HepG2 (cell line): ENCODE measurements at regions not wholly inside any gene's neighbourhood (a gene's known extent, or its start where the extent isn't known, plus 50 kb on each side); places are given as distances from the start of the nearest gene placed in this dataset.
A peak's percentile ranks its signal among the peaks of the same experiment; 100 is the strongest.

Experiments
- ATF7-NPFF ChIP-seq: sonication (generic); formaldehyde crosslinking; IDR thresholded peaks from 2 replicates; pipeline ENCODE4 v1.8.1; 2023; ENCODE audit warnings: mild to moderate bottlenecking, low read depth, missing genetic modification reagents, moderate library complexity
- ATRX ChIP-seq: sonication (generic); formaldehyde crosslinking; IDR thresholded peaks from 2 replicates; pipeline ENCODE4 v1.4.0; 2020; ENCODE audit warnings: missing genetic modification reagents, borderline replicate concordance
- E2F1 ChIP-seq: sonication (generic); formaldehyde crosslinking; IDR thresholded peaks from 2 replicates; pipeline ENCODE4 v1.5.0; 2020; ENCODE audit warnings: missing genetic modification reagents
- ELF3 ChIP-seq: IDR thresholded peaks from 2 replicates; pipeline ENCODE4 v1.6.1; 2016; ENCODE audit warnings: missing genetic modification reagents, missing compliant biosample characterization
- KLF15 ChIP-seq: sonication (generic); formaldehyde crosslinking; IDR thresholded peaks from 2 replicates; pipeline ENCODE4 v1.8.1; 2023; ENCODE audit warnings: borderline replicate concordance, mild to moderate bottlenecking, inconsistent platforms, missing genetic modification reagents, mixed read lengths
- MAF1 ChIP-seq: sonication (generic); formaldehyde crosslinking; IDR thresholded peaks from 2 replicates; pipeline ENCODE4 v1.5.0; 2020; ENCODE audit warnings: missing genetic modification reagents, borderline replicate concordance
- MEIS1 ChIP-seq: sonication (generic); formaldehyde crosslinking; IDR thresholded peaks from 2 replicates; pipeline ENCODE4 v1.9.0; 2021; ENCODE audit warnings: mild to moderate bottlenecking, missing genetic modification reagents, moderate library complexity, borderline replicate concordance
- PAF1 ChIP-seq: IDR thresholded peaks from 2 replicates; pipeline ENCODE4 v1.6.1; 2016; ENCODE audit warnings: missing genetic modification reagents, missing compliant biosample characterization
- POGZ ChIP-seq: sonication (generic); formaldehyde crosslinking; IDR thresholded peaks from 2 replicates; pipeline ENCODE4 v1.4.0; 2020; ENCODE audit warnings: mild to moderate bottlenecking, missing genetic modification reagents
- REXO4 ChIP-seq: sonication (generic); formaldehyde crosslinking; IDR thresholded peaks from 2 replicates; pipeline ENCODE4 v1.8.0; 2022; ENCODE audit warnings: missing genetic modification reagents, mild to moderate bottlenecking, borderline replicate concordance
- SP5 ChIP-seq: IDR thresholded peaks from 2 replicates; pipeline ENCODE4 v1.6.1; 2016; ENCODE audit warnings: low read depth, borderline replicate concordance
- ZBTB10 ChIP-seq: sonication (generic); formaldehyde crosslinking; IDR thresholded peaks from 2 replicates; pipeline ENCODE4 v1.4.0; 2020; ENCODE audit warnings: missing genetic modification reagents, borderline replicate concordance
- ZNF101 ChIP-seq: sonication (generic); formaldehyde crosslinking; IDR thresholded peaks from 2 replicates; pipeline ENCODE4 v1.4.0; 2020; ENCODE audit warnings: mild to moderate bottlenecking, low read depth, missing genetic modification reagents, borderline replicate concordance
- ZNF121 ChIP-seq: sonication (generic); formaldehyde crosslinking; IDR thresholded peaks from 2 replicates; pipeline ENCODE4 v1.5.0; 2020; ENCODE audit warnings: mild to moderate bottlenecking, missing genetic modification reagents
- ZNF18 ChIP-seq: sonication (generic); formaldehyde crosslinking; IDR thresholded peaks from 2 replicates; pipeline ENCODE4 v1.8.0; 2022; ENCODE audit warnings: mild to moderate bottlenecking, missing genetic modification reagents; ENCODE audit not compliant: insufficient replicate concordance
- ZNF232 ChIP-seq: sonication (generic); formaldehyde crosslinking; IDR thresholded peaks from 2 replicates; pipeline ENCODE4 v1.4.0; 2020; ENCODE audit warnings: missing genetic modification reagents, borderline replicate concordance
- ZNF33B ChIP-seq: sonication (generic); formaldehyde crosslinking; IDR thresholded peaks from 2 replicates; pipeline ENCODE4 v1.5.1; 2020; ENCODE audit warnings: mild to moderate bottlenecking, missing genetic modification reagents
- ZNF446 ChIP-seq: sonication (generic); formaldehyde crosslinking; IDR thresholded peaks from 2 replicates; pipeline ENCODE4 v1.5.0; 2020; ENCODE audit warnings: mild to moderate bottlenecking, missing genetic modification reagents
- ZNF513 ChIP-seq: sonication (generic); formaldehyde crosslinking; conservative IDR thresholded peaks from 2 replicates; pipeline ENCODE4 v1.5.0; 2020; ENCODE audit warnings: missing genetic modification reagents
- ZNF558 ChIP-seq: sonication (generic); formaldehyde crosslinking; IDR thresholded peaks from 2 replicates; pipeline ENCODE4 v1.9.0; 2022; ENCODE audit warnings: mild to moderate bottlenecking, missing genetic modification reagents, borderline replicate concordance

- TF ChIP-seq ZNF18 (CRISPR knock-in tag) (peak; percentile 45), ZNF101 (CRISPR knock-in tag) (no peak), ZNF232 (0 out of 2 replicates have a peak, but pooled peaks have one; percentile 48), ATF7-NPFF (CRISPR knock-in tag) (no peak), ZBTB10 (no peak), ZNF558 (CRISPR knock-in tag) (no peak), ZNF513 (CRISPR knock-in tag) (no peak), ZNF121 (CRISPR knock-in tag) (no peak), ZNF446 (CRISPR knock-in tag) (no peak), REXO4 (CRISPR knock-in tag) (no peak), ZNF33B (CRISPR knock-in tag) (no peak), E2F1 (CRISPR knock-in tag) (no peak), ATRX (CRISPR knock-in tag) (no peak), ELF3 (CRISPR knock-in tag) (peak; percentile 97), KLF15 (CRISPR knock-in tag) (no peak), MAF1 (CRISPR knock-in tag) (no peak), MEIS1 (CRISPR knock-in tag) (no peak), POGZ (CRISPR knock-in tag) (peak; percentile 83), PAF1 (no peak), SP5 (CRISPR knock-in tag) (peak; percentile 97)
Measured at GRCh38 chr5:38163636-38164237, 94.6 kb upstream of the EGFLAM start (continued).
